Kidney epithelial cell (primary cell): ENCODE measurements at regions not wholly inside any gene's neighbourhood (a gene's known extent, or its start where the extent isn't known, plus 50 kb on each side); places are given as distances from the start of the nearest gene placed in this dataset.
A peak's percentile ranks its signal among the peaks of the same experiment; 100 is the strongest.

Experiments
- DNase-seq: peaks from one replicate; pipeline ENCODE4 v3.0.0-alpha.2; 2010; ENCODE audit warnings: low read depth
- H3K27me3 ChIP-seq: 2 replicates; pipeline ENCODE4 v1.6.0; 2011; ENCODE audit warnings: low read length; ENCODE audit not compliant: control insufficient read depth, insufficient read depth
- H3K36me3 ChIP-seq: 2 replicates; pipeline ENCODE4 v1.5.1; 2011; ENCODE audit warnings: low read length; ENCODE audit not compliant: control insufficient read depth, insufficient read depth
- H3K4me3 ChIP-seq: 2 replicates; pipeline ENCODE4 v1.5.1; 2011; ENCODE audit warnings: low read depth, mild to moderate bottlenecking, control low read depth, low read length
- TF ChIP-seq, protein P1 (sequence below): IDR thresholded peaks from 2 replicates; pipeline ENCODE4 v1.5.1; 2011; ENCODE audit warnings: mild to moderate bottlenecking, moderate library complexity, low read length, control low read depth, inconsistent platforms; ENCODE audit not compliant: insufficient read depth, poor library complexity, severe bottlenecking

DNA sequence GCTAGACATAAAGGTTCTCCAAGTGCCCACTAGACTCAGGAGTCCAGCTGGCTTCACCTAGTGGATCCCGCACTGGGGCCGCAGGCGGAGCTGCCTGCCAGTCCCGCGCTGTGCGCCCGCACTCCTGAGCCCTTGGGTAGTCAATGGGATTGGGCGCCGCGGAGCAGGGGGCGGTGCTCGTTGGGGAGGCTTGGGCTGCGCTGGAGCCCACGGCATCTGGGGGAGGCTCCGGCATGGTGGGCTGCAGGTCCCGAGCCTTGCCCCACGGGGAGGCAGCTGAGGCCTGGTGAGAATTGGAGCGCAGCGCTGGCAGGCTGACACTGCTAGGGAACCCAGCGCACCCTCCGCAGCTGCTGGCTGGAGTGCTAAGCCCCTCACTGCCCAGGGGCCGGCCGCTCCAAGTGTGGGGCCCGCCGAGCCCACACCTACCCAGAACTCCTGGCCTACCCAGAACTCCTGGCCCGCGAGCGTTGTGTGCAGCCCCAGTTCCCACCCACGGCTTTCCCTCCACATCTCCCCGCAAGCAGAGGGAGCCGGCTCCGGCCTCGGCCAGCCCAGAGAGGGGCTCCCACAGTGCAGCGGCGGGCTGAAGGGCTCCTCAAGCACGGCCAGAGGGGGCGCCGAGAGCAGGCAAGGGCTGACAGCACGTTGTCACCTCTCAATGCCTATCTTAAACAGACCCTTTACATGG lies 260.7 kb upstream of the DMRT1 start:
- Histone ChIP-seq H3K36me3 (no peaks in the 10 kb centered on the region), H3K4me3 (no peak overlapping the region), H3K27me3 (no peaks in the 10 kb centered on the region)
- DNase-seq, result no peak
- TF ChIP-seq, protein P1, sequence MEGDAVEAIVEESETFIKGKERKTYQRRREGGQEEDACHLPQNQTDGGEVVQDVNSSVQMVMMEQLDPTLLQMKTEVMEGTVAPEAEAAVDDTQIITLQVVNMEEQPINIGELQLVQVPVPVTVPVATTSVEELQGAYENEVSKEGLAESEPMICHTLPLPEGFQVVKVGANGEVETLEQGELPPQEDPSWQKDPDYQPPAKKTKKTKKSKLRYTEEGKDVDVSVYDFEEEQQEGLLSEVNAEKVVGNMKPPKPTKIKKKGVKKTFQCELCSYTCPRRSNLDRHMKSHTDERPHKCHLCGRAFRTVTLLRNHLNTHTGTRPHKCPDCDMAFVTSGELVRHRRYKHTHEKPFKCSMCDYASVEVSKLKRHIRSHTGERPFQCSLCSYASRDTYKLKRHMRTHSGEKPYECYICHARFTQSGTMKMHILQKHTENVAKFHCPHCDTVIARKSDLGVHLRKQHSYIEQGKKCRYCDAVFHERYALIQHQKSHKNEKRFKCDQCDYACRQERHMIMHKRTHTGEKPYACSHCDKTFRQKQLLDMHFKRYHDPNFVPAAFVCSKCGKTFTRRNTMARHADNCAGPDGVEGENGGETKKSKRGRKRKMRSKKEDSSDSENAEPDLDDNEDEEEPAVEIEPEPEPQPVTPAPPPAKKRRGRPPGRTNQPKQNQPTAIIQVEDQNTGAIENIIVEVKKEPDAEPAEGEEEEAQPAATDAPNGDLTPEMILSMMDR, result no peak

DNA sequence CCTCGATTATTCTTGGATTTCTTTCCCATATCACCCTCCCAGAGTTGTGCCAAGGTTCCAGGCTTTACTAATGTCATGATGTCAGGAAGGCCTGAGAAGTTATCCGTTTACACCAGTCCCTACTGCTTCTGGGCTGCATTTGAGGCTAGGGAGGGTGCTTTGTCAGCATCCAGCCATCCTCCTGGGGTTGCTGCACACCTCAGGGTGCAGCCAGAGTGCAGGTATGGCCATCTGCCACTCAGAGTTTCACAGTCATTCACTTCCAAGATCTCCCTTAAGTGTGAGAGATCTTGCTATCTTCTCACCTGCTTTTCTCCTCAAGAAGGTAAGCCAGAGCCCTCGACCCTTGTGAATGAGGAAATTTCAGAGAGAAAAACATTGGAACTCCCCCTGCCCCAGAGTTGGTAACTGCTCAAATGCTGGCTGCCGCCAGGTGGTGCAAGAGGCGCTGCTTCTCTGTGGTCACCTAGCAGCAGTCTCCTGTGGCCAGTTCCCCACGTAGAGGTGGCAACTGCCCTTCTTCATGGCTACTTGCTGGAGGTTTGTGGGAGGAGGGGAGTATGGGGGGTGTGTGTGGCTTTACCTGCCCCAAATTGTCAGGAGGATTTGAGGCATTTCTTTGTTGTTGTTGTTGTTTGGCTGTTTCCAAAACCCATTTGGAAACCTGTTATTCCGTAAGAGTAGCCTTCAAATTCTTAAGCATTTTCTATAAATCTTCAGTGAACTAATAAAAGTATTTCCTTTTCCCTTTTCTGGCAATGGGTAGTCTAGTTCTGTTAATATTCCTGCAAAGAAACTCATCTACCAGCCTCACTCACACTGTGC lies 259.6 kb upstream of the DMRT1 start:
- no peaks in the 10 kb centered on the region for H3K27me3 ChIP-seq
- TF ChIP-seq, protein P1, result peak; percentile 18
- no peak for DNase-seq
- no peaks in the 10 kb centered on the region for H3K36me3 ChIP-seq
- no peak overlapping the region for H3K4me3 ChIP-seq

DNA sequence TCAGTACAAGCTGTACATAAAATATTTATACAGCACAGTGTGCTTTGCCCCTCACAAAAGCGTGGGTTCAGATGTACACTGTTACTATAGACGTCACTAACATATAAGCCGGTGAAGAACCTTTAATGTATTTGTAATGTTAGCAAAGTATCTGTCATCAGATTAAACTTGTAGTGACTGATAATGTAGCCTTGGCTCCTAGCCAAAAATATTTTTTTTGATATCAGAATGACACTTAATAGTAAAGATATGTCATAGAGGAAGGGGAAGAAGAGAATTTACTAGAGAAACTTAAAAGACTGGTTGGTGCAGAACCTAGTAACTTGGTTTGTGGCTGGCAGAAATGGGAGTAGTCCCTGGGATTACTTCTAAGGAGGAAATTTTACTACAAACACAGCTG lies 258.7 kb upstream of the DMRT1 start:
- Histone ChIP-seq H3K4me3 (no peak overlapping the region), H3K27me3 (no peaks in the 10 kb centered on the region), H3K36me3 (no peaks in the 10 kb centered on the region)
- TF ChIP-seq, protein P1, result no peak
- no peak for DNase-seq

DNA sequence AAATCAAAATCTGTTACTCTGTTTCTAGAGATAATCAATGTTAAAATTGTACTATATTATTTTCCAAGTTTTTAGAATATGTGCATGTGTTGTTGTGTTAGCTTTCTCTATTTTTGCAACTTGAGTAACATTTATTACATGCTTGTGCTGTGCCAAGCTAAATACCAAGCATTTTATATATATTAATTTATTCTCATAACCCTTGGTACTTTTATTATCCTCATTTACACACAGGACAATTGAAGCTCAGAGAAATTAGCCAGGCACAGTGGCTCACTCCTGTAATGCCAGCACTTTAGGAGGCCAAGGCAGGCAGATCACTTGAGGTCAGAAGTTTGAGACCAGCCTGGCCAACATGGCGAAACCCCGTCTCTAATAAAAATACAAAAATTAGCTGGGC lies 254.0 kb upstream of the DMRT1 start:
- no peaks in the 10 kb centered on the region for H3K27me3 ChIP-seq
- no peaks in the 10 kb centered on the region for H3K36me3 ChIP-seq
- no peak for DNase-seq
- TF ChIP-seq, protein P1, result no peak
- H3K4me3 ChIP-seq, result no peak overlapping the region

DNA sequence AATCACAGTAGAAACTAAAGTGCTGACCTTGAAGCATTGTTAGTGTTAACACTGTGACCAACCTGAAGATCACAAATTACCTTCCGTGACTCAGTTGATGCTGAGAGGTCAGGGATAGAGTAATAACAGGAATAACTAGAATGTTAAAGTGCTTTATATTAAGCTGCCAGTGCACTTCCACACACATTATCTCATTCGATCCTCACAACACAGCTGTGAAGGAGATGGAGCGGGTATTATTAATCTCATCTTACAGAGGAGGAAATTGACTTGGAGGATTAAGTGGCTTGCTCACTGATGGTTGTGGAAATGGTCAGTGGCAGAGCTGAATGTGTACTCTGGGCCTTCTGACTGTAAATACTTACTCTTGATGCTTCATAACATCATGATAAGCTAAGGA lies 252.5 kb upstream of the DMRT1 start:
- H3K27me3 ChIP-seq, result no peaks in the 10 kb centered on the region
- no peak for DNase-seq
- H3K36me3 ChIP-seq, result no peaks in the 10 kb centered on the region
- no peak overlapping the region for H3K4me3 ChIP-seq
- TF ChIP-seq, protein P1, result no peak

DNA sequence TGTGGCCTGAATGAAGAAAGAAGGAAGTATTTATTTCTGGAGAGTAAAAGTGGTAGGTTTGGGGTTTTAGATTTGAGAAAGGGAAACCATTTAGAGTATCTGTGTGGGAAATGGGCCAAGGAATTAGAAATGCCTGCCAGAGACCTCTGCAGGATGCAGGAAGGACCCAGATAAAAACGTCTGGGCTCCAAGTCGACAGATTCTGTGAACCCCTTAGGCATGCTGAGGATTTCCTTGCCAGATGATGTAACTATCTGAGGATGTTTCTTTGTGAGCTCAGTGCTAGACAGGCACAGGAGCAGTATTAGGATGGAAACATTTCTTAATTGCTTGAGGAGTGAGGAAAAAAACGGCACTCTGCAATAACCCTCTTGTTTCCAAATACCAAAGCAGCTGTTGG lies 251.8 kb upstream of the DMRT1 start:
- H3K4me3 ChIP-seq, result no peak overlapping the region
- TF ChIP-seq, protein P1, result no peak
- DNase-seq, result no peak

More for the DNA sequence above, 251.8 kb upstream of the DMRT1 start:
- Histone ChIP-seq H3K36me3 (no peaks in the 10 kb centered on the region), H3K27me3 (no peaks in the 10 kb centered on the region)
